Fibroblast of skin of abdomen (primary cell): ENCODE measurements at regions not wholly inside any gene's neighbourhood (a gene's known extent, or its start where the extent isn't known, plus 50 kb on each side); places are given as distances from the start of the nearest gene placed in this dataset.

Source experiments
- DNase-seq: peaks from one replicate; pipeline ENCODE4 v3.0.0-alpha.2; 2013

DNA sequence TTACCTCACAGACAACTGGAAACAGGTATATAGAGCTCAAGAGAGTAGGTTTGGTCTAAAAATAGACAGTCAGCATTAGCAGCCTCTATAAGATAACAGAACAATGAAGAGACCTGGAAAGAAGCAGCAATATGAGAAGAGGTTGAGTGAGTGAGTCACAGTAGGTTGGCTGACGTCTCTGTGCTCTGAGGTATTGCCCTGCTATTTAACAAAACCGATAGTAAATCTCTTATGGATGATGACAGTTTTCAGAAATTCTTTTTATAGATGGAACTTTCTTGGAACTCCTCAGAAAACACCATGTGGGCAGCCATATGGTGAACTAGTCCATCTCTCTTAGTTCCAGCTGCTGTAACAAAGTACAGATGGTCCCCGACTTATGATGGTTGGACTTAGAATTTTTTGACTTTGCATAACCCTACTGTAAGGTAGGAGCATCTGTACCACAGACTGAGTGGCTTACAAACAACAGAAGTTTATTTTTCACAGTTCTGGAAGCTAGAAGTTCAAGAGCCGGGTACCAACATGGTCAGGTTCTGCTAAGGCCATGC lies 123.5 kb downstream of the MBD2 start:
- peak; percentile 81 for DNase-seq

DNA sequence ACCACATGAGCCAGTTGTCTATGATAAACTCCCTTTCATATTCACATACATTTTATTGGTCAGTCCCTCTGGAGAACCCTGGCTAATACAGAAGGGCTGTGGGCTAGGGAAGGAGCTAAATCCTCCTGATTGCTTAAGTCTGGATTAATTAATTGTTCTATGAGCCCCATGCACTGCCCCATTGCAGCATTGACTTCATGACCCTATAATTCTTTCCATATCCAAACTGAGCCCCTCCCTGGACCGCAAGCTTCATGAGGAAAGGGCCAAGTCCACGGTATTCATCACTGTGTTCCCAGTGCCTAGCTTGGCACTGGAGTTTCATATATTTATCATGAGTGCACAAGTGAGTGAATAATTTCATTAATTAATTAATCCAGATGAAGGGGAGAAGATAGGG lies 124.0 kb downstream of the MBD2 start:
- no peak for DNase-seq

DNA sequence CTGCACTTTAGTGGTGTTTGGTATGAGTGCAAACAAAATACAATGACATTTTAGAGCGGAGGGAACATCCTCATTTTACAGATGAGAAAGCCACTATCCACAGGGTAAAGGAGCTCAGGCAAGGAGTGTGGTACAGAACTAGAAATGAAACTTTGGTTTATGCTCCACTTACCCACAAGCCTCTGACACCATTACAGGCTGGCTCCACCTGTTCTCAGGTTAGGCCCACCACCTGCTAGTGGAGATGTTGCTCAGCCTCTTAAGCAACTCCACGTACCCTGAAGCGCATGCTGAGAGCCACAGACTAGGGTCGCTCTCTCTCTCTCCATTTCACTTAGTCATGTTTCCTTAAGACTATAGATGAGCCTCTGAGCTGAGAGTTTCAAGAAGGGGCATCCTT lies 130.0 kb downstream of the MBD2 start:
- no peak for DNase-seq

DNA sequence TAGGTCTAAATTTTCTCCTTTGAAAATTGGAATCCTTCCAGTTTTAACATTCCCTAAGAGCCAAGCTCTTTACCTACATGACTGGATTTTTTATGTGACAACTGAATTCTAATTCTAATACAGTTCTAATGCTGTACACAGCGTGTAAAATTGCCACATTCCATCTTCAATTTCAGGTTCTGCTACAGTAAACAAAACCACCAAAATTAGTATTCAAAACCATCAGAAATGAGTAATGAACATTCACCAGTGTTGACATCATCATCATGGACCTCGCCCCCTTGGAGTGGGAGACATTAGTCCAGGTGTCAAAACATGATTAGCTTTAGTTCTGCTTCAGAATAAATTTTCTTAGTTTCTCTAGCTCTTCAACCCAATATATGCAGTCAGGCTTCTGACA lies 133.6 kb downstream of the MBD2 start:
- no peak for DNase-seq

DNA sequence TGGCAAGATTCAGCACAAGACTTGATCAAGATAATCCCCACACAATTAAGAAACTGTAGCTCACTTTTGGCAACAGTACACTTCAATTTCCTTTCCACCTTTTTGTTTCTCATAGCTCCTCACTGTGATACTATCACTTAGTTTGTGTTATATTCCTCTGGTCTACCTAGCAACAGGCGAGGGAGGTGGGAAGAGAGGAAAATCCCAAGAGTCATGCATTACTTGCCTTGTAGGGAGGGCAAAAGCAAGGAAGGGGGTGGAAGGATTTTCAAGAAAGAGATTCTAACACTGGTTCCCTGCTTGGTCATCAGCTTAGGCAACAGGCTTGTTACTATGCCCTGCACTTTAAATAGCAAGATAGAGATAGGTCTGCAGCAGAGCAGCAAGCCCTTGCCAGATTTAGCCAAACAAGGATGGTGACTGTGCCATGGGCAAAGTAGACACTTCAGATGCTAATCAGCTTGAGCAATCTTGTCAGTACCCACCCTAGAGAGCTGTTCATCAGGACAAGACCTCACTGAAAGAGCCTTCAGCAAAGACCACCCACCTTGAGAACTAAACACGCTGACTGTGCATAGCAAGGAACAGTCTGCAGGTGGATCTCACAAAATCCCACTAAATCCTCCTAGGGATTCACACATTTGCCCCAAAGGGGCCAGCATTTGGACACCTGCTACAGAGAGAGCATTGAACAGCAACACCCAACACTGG lies 134.6 kb downstream of the MBD2 start:
- no peak for DNase-seq

DNA sequence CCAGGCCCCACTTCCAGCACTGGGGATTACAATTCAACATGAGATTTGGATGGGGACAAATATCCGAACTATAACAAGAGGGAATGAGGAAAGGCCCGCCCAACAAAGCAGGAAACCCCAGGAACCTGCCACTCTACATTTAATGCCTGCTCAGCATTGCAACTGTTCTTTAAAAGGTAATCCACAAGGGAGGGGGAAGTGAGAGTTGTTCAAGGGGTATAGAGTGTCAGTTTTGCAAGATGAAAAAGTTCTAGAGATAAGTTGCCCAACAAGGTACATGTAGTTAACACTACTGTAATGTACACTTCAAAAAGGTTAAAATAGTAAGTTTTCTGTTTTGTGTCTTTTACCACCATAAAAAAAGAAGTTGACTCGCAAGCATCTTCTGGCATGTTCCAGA lies 137.6 kb downstream of the MBD2 start:
- no peak for DNase-seq

DNA sequence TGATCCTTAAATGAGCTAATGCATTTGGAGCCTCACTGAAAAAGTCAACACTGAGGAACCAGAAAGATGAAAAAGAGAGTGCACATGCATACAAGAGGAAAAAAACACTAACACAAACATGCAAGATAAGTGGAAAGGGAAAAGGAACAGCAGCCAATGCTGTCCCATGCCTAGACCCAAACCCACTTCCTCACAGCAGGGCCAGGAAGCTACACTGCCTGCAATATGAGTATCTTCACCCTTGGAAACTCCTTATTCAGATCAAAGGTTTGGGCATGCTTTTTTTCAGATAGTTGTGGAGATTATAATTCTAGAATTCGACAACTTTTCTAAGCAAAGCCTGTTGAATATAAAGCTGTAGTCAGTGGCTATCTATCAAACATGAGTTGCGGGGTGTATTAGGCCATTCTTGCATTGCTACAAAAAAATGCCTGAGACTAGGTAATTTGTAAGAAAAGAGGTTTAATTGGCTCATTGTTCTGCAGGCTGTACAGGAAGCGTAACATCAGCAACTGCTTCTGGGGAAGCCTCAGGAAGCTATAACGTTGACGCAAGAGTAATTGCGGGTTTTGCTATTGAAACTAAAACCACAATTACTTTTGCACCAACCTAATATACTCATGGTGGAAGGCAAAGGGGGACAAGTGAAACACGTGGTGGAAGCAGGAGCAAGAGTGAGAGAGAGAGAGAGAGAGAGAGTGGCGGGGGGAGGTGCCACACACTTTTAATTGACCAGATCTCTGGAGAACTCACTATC lies 138.2 kb downstream of the MBD2 start:
- DNase-seq = no peak

DNA sequence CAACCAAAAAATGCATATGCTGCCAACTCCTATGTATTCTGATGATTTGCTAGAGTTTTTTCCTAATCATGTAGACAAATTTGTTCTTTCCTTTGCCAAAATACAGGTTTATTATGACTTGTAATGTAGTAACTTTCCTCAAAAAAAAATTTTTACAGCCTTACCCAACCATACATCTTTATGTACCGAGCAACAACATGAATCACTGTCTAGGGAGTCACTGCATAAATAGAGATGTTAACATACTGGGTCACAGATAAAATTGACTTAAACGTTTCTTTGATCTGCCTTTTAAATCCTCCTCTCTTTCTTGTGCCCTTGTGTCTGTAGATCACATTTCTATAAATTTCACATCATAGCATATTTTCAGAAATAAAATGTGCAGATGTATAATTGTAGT lies 143.6 kb downstream of the MBD2 start:
- DNase-seq = no peak

DNA sequence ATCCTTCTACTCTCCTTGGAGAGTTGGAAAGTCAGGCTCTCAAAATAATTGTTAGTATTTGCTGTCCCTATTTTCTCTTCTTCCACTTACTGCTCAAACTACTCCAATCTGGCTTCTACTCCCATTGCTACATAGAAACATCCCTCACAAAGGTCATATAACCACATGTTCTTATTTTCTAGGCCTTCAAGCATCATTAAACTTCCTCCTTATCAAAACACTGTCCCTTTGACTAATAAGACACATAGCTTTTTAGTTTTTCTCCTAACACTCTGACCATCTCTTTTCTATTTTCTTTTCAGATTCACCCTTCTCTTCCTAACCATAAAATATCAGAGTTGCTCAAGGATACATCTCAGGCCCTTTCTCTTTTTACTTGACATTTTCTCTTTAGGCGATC lies 148.3 kb downstream of the MBD2 start:
- no peak for DNase-seq

DNA sequence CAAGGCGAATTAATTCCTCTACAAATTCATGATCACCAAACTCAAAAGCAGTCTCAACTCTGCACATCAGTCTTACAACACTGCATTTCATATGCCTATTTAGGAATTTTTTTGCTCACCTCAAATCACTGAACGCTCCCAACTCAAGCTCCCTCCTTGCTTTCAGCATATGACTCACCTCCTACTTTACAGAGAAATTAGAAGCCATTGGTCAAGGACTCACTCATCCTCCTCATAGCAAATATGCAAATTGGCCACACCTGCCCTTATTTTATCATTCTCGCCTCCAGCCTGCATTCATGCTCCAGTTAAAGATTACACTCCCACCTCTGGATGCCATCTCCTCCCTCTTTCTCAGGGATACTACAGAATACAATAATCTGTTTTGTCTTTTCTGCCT lies 148.8 kb downstream of the MBD2 start:
- no peak for DNase-seq

DNA sequence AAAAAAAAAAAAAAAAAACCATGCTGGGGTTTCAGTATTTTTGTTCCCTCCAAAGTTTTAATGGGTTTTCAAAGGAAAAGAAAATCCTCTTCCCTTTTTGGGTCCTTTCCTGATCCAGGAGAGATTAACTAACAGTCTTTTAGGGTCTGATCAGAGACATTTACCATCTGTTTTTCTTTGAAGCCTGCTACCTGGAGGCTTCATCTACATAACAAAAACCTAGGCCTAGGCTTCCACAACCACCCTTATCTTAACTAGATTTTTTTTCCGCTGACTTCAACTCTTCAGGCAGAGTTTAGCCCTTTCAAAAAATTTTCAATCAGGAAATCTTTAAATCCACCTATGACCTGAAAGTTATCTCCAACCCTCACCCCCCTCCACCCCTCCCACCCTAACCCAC lies 154.7 kb downstream of the MBD2 start:
- DNase-seq = no peak

DNA sequence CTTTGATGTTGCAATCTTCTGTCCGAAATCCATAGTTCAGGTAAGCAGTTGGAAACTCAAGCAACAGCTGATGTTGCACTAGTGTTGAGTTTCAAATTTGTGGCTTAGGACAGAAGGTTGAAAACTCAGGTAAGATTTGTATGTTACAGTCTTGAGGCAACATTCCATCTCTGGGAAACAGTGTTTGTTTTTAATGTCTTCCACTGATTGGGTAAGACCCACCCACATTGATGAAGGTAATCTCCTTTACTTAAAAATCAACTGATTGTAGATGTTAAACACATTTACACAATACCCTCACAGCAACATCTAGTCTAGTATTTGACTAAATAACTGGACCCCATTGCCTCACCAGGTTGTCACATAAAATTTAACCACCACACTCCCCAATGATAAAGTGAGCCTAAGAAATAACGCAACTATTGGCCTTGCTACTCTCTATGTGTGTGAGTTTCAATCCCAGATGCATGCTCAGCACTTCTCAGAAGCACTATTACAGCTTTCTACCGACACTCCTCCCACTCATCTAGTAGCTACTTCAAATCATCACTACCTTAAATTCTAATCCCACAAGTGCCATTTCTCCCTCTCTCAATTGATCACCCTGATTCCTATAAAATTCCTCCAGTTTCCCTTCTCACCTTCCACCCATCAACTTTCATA lies 164.0 kb downstream of the MBD2 start:
- DNase-seq = no peak

DNA sequence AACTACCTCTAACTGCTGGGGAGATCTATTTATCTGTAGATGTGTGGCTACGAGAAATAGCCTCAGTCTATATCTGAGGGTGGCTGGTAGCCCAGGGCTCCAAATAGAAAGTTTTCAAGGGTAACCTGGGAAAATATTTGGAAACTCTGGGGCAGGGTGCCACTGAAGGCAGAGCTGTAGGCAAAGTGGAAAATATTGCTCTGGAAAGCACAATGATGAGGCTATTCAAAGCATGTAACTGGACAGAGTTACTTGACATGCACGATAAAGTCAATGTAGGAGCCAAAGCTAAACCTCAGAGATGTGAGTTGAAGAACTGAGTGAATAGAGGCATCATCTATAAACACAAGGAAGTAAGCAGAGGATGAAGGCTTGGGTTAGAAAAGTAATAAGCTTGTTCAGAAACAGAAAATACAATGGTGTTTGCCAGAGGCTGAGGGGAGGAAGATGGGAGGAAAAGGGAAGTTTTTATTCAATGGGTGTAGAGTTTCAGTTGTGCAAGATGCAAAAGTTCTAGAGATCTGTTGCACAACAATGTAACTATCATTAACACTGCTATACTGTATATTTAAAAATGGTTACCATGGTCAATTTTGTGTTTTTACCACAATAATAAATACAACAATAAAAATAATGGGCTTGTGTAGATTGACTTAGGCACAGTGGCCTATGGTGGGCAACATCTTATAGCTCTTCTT lies 171.6 kb downstream of the MBD2 start:
- DNase-seq = no peak

DNA sequence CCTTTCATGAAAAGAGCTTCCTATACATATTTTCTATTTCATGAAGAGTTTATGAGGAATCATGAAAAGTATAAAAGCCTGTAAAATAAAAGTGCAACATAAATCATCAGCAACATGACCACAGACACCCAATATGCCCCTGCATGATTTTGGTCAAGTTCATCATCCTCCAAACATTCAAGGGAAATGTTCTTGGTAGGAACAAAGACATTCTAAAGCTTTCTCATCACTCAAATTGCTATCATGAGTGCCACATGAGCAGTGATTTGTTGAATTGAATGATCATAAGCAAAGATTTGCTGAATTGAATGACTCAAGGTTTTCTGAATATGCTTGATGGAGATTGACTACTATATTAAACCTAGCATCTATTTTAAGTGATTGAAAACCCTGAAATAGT lies 172.2 kb downstream of the MBD2 start:
- DNase-seq = no peak

DNA sequence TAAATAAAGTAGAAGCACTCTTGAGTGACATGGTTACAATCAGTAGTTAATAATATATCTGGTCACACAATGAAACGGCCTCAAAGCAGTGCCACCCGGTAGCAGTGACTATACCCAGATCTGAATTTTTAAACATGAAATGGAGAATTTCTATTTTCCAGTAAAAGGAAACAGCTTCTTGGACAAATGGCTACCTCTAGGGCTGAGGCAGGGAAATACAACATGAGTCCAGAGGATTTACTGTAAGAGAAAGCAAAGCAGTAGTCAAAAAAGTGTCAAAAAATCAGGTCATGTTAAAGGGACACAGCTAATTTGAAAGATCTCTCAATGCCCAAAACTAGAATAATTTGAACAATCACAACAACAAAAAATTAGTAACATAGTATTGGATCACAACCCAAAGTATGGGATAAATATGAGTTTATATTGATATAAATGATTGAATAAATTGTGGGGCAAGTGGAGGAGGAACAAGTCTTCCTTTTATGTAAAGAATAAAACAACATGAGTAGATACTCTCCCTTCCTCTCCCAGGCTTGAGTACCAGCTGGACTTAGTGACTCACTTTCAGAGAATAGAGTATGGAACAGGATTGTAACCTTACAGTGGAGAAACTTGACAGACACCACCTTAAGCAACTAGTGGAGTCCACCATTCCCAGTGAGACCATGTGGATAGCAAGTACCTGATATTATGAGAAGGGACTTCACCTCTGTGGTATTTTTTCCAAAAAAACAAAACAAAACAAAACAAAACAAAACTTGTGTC lies 180.8 kb downstream of the MBD2 start:
- DNase-seq = no peak

DNA sequence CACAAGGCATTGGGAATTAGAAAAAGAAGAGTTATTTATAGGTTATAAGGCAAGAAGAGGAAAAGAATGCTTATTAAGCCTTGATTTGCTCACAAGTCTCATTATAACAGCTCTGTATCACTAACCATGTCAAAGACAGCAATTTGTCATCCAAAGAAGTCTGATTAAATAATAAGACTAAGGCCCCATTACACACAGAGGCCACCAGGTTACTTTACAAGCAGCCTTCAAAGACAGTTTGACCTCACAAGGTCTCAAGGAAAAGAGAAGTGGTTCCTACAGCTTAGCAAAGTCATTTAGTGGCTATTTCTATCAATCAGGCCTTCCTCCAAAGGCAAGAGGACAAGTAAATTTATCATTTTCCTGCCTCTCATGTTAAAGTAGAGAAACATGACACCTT lies 188.5 kb downstream of the MBD2 start:
- DNase-seq = no peak

DNA sequence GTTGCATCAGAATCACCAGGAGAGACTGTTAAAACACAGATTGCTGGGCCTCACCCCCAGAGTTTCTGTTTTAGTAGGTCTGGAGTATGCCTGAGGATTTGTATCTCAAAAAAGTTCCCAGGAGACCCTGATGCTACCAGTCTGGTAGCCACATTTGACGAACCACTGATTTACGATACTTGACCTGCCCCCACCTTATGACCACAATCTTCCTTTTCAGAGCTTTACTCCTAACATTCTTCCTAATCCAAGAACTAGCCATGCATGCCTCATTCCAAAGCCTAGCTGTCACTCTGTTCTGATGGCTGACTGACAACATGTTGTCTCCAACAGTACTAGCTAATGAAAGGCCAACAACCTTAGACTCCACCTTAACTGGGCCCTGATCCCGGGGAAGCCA lies 191.4 kb downstream of the MBD2 start:
- peak; percentile 76 for DNase-seq

DNA sequence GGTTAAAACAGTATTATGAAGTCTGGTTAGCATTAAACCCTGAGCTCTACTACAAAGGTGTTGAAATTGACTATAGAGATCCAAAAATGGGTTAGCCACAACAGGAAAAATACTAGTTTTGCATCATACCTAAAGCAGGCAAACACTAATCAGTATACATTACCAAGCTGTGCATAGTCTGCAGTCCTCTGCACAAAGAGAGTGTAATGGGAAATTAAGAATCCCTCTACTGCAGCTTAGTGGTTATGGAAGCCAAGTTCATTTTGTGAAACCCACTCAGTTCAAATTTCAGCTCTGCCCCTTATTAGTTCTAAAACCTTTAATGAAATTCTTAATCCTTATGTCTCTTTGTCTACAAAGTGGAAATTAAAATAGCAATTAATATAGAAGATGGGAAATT lies 192.1 kb downstream of the MBD2 start:
- no peak for DNase-seq

DNA sequence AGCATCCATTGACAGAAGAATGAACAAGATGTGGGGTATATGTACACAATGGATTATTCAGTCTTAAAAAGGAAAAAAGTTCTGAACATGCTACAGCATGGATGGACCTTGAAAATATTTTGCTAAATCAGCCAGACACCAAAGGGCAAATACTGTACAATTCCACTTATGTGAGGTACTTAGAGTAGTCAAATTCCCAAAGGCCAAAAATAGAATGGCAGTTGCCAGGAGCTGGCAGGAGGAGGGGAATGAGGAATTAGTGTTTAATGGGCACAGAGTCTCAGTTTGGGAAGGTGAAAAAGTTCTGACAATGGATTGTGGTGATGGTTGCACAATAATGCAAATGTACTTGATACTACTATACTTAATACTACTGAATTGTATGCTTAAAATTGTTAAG lies 193.2 kb downstream of the MBD2 start:
- DNase-seq = no peak

DNA sequence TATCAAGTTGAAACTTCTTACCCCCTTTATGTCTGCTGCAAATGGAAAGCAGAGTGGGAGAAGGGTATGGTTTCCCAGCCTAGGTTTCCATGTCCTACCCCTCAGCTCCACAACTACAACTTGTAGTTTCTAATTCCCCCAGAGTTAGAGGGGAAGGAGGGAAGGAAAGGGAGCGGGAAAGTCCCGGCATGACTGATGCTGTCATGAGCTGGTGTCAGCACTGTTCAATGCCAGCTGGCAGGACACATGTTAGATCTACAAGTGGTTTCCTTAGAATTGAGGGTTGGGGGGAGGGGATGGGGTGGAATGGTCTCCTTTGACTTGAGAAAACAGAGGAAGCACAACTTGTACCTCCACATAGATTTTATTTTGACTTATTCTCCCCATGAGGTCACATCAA lies 194.0 kb downstream of the MBD2 start:
- no peak for DNase-seq

DNA sequence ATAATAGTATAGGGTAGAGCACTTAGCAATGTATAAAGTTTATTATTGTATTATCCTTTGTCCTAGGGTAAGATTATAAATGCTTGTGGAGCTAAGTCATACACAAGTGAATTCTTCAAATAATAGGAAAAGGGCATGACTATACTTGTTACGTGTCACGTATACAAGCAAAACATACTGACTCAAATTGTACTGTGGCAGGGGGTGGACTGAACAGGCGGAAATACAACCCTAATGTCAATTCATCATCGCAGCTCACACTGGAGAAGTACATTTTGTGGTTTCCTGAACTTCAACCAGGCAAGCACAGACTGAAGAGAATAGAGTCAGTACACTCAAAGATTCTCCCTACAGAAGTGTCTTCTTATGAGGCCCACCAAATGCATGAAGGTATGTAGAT lies 201.0 kb downstream of the MBD2 start:
- DNase-seq = peak; percentile 88

DNA sequence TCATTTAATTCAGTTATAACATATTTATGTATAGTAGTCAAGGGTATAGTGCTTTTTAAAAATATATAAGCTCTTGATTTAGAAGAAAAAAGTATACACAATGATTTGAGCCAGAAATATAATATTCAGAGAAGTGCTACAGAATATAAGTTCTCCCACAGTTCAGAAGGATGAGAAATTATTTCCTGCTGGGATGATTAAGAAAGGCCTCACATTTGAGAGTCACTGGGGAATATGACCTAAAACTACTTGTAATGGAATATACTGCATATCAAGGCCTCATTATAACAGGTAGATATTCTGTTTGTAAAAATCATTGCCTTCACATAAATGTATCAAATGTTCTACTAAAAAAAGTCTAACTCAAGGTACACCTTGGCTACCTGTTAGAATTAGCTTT lies 203.5 kb downstream of the MBD2 start:
- no peak for DNase-seq
